NOMO-1 treated with DMSO at 0.1 percent for 48 hours (cell line): ENCODE measurements at regions not wholly inside any gene's neighbourhood (a gene's known extent, or its start where the extent isn't known, plus 50 kb on each side); places are given as distances from the start of the nearest gene placed in this dataset.

ENCODE experiments used
- DNase-seq: peaks from one replicate; lab custom pipeline; 2025; ENCODE audit not compliant: unreplicated experiment; lab: John Stamatoyannopoulos, UW

DNA sequence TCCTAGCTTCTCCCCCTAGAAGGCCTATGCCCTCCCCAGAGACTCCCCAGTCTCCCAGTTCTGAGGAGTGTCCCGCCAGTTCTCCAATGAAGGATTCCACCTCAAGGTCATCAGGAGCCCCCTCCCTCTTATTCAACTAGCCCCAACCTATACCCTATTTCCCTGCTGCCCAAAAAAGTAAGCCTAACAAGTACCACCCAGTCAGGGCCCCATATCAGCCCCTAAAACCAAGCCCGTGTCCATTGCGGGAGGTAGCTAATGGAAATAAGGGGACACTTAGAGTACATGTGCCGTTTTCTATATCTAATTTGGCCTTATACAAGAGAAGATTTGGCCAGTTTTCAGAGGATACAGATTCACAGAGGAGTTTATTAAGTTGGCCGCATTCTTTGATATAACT is 416.2 kb downstream of the MATN1 start:
- DNase-seq = no peak

DNA sequence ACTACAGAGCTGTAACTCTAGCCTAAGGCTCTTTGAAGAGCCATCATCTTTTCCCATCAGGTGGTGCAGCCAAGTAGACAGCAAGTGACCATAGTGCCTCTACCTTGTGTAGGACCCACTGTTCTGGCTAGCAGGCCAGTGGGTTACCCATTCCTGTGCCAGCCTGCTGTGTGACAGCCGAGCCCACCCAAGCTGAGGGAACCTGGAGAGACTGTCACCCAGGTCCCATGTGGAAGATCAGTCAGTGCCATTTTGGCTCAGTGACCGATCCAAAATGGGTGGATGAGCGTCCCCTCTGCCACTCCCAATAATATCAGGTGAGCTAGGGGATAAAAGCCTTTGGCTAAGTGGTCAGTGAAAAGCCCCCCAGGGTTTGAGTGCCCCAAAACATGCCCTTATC is 417.9 kb downstream of the MATN1 start:
- no peak for DNase-seq

DNA sequence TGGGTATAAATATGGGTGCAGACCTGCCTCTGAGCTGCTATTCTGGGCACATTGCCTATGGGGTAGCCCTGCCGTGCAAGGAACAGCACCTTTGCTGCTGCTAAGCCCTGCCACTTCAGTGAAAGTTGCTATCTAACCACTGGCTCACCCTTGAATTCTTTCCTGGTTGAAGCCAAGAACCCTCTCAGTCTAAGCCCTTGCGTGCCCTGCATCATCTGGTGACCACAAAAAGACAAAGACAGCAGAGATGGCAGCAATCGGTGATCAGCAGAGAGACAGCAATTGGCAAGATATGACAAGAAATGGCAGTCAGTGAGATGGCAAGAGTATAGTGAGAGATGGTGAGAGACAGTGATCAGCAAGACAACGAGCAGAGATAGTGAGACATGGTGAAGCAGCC is 418.3 kb downstream of the MATN1 start:
- no peak for DNase-seq

DNA sequence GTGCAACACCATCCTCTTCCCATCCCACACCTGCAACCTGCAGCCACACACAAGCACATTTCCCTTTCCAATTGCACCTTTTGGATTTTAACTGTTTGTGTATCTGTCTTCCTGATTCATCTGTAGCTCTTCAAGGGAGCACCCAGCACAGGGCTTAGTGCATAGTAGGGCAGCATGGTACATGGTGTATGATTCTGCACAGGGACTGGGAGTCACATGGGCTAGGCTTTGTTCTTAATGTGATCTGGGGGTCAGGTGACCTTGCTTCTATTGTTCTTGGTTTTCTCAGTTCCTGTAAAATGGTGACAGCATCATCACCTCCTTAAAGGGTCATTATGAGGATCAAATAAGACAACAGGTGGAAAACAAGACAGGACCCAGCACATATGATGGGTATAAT is 419.3 kb downstream of the MATN1 start:
- no peak for DNase-seq

DNA sequence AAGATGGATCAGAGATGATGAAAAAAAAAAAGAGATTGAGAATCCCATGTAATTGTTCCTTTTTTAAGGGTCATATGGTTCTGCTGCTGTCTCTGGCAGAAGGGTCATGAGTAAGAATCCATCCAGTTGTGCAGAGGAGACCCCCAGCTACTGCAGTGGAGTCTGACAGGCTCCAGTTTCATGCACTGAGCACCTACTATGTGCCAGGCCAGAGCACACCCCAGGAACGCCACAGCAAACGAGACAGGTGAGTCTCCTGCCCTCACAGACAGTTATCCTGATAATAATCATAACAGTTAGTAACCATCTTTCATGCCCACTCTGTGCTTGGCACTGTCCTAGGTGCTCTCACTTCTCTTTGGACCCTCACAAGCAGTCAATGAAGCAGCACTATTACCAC is 420.0 kb downstream of the MATN1 start:
- no peak for DNase-seq

DNA sequence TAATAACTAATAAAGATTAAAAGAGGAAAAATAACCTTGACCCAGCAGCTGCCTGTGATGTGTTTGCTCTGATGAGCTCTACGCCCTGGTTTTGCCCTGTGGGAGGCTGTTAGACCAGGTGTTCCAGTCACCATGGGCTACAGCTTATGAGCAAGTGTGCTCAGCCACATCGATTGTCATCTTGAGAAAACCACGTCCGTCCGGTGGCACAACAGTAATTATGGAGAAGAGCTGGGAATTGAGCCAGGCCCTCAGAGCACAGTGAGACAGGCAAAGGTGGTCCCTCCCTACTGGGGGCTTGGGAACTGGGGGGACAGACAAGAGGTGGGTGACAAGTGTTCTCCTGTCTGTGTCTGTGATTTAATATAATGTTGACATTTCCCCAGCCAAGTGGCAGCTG is 420.5 kb downstream of the MATN1 start:
- DNase-seq = no peak

DNA sequence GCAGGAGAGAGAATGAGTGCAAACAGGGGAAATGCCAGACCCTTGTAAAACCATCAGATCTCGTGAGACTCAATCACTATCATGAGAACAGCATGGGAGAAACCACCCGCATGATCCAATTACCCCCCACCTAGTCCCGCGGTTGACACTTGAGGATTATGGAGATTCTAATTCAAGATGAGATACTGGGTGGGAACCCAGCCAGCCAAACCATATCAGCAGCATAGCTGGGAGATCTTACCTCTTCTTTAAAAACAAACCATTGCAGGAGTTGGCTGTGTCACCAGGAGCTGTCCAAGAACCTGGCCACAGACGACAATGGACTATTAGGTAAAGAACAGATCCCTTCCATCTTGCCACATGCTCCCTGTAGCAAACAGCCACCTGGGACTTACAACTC is 422.7 kb downstream of the MATN1 start:
- no peak for DNase-seq

DNA sequence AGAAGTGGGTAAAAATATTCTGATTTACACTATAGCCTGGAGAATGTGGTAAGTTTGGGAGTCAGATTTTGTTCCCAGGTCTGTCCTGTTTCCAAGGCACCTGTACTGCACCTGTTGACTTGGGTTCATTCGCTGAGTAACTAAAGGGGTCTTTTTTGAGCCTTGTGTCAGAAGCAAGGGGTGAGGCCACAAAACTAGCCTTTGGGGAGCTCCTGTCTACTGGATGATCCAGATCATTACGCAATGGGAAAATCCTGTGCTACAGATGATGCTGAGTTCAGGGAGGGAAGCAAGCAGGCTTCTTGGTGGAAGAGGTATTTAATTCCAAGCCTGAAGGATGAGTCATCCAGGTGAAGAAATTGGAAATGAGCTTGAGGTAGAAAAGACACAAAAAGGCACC is 424.0 kb downstream of the MATN1 start:
- DNase-seq = no peak

DNA sequence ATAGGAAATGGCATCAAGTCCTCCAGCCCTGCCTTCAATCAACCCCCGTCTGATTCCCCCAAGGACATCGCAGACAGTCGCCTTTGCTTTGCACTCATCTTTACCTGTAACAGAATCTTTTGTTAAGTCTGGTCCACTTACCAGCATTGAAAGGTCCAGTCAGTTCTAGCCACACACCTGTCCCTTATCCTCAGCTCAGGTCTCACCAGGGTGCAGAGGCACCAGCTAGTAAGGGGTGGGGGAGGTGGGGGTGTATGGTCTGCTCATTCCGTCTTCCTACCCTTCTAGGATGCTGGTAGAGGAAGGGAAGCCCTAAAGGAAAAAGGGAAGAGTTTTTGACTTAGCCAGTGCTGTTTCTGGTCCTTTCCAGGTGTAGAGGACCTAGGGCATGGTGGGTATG is 427.7 kb downstream of the MATN1 start:
- DNase-seq = no peak

DNA sequence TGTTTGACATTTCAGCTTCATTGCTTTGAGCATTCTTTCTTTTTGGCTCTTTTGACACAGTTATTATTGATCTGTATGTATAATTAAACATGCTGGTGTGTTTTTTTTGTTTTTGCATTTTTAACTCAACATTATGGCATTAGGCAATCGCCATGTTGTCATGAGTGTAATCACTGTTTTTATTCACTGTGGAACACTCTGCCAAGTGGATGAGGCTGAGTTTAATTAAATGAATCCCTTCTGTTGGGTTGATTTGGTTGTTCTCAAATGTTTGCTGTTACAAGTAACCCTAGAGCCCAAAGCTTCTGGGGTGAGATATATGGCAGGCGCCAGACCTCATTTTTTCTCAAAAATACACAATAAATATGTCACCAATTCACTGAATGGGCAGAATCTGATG is 428.1 kb downstream of the MATN1 start:
- DNase-seq = no peak

DNA sequence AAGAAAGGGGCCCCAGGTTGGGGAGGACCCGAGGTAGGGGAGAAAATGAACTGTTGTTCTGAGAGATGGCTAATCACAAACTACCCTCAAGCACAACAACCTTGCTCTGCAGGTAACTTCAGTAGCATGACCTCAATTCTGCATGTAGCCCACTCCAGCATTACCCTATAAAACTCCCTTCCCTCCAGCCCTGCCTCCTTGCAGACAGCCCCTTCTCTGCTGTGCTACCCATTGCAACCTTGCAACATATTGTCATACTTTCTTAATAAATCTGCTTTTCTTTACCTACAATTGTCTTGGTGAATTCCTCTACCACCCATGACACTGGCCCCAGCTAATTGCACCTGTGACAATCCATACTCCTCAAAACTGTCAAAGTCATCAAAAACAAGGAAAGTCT is 428.9 kb downstream of the MATN1 start:
- DNase-seq = no peak

DNA sequence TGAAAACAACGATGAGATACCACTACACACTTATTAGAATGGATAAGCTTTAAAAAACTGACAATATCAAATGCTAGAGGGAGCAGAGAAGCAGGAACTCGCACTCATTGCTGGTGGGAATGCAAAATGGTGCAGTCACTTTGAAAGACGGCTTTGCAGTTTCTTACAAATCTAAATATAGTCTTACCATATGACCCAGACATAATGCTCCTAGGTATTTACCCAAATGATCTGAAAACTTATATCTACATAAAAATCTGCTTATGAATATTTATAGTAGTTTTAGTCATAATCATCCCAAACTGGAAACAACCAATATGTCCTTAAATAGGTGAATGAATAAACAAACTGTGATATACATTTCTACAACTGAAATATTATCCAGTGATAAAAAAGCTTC is 430.9 kb downstream of the MATN1 start:
- DNase-seq = no peak

DNA sequence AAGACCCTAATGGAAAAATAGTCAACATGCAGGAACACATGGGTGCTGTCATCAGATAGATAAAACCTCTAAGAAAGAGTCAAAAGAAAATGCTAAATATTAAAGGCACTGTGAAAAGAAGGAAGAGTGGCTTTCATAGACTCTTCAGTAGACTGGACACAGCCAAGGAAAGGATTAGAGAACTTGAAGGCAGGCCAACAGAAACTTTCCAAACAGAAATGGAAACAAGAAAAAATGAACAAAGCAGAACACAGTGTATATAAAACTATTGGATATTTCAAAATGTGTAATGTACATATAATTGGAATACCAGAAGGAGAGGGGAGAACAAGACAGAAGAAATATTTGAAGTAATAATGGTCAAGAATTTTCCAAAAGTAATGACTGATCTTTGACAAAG is 431.9 kb downstream of the MATN1 start:
- DNase-seq = no peak

DNA sequence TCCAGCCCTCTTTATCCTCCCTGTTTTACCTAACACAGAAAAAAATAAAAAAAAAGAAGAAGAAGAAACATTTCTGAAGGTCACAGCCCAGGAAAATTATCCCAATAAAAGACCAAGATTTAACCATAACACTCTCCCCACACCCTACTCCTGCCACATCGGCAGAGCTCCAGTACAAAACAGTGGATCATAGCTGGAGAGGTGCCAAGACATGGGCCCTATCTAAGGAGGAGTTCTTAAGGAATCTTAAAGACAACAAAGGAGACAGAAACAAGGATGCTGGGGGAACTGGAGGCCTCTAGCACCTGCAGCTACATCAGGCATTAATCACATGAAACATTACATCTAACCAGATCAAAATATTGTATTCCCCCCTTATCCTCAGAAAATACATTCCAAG is 432.8 kb downstream of the MATN1 start:
- DNase-seq = no peak

DNA sequence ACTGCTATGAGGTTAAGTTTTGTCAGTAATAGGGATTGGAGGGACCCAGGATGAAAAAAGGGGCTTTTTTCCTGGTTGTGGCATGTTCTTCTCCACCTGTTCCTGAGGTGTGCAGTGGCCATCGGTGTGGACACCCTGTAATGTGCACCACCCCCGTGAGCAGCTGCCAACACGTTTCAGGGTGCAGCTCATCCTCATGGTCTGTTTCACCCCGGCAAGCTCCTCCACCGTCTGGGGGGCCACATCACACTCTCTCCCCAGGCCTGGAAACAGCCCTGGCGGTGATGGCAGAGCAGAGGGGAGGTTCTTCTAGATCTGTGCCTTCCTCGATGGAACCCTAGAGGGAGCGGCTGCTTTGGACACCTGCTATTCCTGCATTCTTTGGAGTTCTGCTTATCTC is 435.4 kb downstream of the MATN1 start:
- DNase-seq = no peak

DNA sequence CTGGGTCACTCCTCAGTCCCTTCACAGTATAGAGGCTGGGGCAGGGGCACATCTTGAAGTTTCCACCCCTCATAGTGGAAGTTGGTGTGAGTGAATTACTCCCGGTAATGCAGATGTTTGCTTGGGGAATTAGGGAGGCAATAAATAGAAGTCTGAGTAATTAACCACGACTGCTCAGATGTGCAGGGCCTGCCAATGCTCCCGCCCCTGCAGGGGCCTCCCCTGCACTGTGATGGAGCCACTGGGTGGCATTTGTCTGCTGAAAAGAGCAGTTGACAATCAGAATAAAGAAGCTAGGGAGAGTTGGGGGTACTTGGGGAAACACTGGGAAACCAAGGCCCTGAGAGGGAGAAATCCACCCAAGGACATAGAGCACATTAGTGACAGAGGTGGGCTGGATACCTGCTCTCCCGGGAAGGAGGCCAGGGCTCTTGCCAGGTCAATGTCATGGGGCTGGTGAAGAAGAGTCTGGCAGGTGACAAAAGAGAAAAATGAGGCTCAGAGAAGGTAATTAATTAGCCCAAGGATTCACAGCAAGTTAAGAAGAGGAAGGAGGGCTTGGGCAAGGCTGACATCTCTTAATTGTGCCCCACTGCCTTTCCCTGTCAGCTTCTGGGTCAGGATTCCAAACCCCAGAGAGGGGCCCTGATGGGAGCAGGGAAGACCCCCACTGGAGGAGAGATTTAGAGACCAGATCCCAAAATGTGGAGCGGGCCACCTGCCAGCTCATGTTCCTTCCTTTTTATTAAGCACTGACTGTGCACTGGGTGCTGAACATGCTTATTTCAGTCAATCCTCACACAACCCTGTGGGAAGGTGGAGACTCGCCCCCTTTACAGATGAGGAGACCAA is 436.2 kb downstream of the MATN1 start:
- no peak for DNase-seq

DNA sequence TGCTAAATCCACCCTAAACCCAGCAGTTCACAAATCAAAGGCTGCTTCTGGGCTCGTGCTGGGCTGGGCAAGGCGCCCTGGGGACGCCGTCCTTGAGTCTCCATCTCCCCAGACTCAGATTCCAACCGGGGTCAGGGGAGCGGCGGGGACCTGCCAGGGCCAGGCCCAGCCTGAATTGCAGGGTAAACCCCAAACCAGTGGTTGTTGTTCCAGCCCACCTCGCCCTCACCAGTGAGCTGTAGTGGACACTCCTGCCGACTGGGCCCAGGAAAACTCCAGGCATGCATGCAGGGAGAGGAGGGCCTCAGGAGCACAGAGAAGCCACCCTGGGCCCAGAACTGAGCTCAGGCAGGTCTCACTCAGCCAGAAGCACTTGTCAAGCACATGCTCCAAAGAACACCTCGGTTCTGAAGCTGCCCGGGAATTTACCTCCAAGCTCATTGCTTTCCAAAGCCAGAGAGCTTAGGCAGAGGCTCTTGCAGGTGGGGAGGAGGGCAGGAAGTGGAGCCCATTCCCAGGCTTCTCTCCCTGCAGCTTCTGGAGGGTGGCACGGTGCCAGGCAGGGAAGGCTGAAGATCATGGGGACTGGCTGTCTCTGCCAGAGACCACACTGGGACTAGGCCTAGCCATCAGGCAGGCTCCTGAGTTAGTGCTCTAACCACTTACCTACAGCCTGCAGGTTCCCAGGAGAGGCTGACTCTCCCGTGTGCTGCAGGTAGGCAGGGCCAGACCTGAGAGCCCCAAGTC is 437.0 kb downstream of the MATN1 start:
- DNase-seq = no peak

DNA sequence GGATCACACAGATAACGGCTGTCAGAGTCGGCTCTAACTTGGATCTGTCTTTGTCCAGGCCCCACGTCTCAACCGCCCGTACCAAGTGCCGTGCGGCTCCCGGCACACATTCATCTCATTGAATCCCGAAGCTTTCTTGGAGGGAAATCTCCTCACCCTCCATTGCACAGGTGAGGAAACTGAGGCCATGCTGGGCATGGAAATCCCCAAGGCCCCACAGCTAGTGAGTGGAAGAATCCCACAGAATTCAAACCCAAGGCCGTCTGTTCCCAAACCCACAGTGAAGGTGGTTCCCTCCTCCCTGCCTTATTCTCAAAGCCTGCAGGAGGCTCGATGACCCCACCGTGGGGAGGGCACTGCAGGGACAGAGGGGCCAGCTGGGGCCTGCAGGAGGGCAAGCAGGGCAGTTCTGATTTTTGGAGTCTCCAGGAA is 437.9 kb downstream of the MATN1 start:
- DNase-seq = no peak

DNA sequence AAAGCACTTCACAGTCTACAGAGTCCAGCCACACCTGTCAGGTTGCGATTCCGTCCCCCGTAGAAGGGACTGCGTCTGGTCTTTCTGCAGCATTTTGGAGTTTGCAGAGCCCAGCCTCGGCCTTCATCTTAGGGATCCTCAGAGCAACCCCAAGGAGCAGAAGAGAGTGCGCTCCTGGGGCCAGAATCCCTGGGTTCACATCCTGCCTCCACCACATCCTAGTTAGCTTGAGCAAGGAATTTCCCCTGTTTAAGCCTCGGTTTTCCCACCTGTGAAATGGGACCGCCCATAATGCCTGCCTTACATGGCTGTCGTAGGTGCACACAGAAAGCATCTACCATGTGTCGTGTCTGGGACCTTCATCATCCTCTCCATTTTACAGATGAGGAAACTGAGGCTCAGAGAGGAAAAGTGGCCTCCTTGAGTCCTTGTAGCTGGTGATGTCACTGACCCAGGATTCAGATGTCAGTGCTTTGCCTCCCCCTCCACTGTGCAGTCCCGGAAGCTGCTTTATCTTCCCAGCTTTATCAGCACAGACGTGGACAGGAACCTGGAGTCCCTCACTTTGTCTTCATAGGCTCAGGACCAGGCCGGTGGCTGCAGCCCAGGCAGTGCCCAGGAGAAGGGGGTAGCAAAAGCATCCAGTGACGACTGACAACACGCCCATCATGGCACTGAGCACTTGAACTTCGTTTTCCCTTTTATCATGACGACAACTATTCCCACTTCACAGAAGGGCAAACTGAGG is 438.5 kb downstream of the MATN1 start:
- no peak for DNase-seq

DNA sequence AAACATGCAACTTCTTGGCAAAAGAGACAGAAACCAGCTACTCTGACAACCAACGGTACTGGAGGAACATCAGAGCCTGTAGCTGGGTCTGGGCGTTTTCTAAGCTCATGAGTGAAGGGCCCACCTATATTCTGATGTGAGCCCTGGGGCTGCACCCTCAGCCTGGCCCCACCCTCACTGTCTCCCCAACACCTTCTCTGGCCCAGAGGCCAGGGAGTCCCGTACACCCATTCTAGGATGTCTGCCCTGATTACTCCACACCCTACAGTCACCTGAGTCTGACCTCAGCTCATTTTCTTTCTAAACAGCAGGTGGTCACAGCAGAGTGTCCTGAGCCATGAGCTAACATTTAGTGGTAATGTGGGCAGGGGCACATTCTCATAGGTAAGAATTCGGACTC is 439.2 kb downstream of the MATN1 start:
- no peak for DNase-seq

DNA sequence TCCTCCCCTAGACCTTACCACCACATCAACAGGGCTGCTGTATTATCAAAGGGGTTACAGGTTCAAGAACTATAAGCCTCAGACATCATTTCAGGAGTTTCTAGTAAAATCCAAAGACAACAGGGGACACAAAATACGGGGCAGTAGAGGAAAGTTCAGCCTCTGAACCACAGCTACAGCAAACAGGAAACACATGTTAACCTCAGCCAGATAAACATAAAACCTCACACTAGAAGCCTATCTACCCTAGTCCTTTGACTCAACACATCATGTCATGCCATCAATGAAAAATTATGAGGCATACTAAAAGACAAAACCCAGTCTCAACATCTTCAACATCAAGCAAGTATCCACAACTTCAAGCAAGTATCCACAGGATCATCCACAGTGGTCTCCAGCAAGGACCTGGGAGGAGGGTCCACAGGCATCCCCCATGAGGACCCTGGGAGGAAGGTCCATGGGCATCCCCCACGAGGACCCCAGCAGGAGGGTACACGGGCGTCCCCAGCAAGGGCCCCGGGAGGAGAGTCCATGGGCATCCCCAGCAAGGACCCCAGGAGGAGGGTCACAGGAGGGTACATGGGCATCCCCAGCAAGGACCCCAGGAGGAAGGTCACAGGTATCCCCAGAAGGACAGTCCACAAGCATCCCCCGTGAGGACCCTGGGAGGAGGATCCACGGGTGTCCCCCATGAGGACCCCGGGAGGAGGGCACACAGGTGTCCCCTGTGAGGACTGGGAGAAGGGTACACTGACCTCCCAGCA is 440.0 kb downstream of the MATN1 start:
- no peak for DNase-seq
